Frontal cortex (tissue), 3 donors: ENCODE measurements at regions not wholly inside any gene's neighbourhood (a gene's known extent, or its start where the extent isn't known, plus 50 kb on each side); places are given as distances from the start of the nearest gene placed in this dataset.

ENCODE experiments used
- DNase-seq, 2 donors: peaks; one replicate each; pipeline ENCODE4 v3.0.0; 2012; ENCODE audit warnings: low spot score in 2 of 2
- FAIRE-seq: peaks from 2 replicates; lab custom pipeline; 2012; peaks lifted over from hg19 to GRCh38; lab: Jason Lieb, UNC
- donor health status: control.
- donor health status: control.
- donor health status: control.

GRCh38 chr6:128827675-128828464, 55.1 kb upstream of the LAMA2 start:
- no peak for FAIRE-seq
- DNase-seq = no peak

GRCh38 chr6:128826606-128827005, 56.3 kb upstream of the LAMA2 start:
- FAIRE-seq (no peak), DNase-seq (no peak)

- DNase-seq (no peak), FAIRE-seq (no peak)
Measured at GRCh38 chr6:128822271-128822670, 60.7 kb upstream of the LAMA2 start.

DNA sequence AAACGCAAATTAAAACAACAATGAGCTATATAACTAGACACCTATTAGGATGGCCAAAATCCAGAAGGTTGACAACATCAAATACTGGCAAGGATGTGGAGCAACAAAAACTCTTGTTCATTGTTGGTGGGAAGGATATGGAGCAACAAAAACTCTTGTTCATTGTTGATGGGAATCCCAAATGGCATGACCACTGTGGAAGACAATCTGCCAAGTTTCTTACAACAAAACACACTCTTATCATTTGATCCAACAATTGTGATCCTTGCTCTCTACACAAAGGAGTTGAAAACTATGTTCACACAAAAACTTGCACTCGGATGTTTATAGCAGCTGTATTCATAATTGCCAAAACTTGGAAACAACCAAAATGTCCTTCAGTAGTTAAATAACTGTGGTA, 61.8 kb upstream of the LAMA2 start:
- DNase-seq (no peak), FAIRE-seq (peak; percentile 26)

DNA sequence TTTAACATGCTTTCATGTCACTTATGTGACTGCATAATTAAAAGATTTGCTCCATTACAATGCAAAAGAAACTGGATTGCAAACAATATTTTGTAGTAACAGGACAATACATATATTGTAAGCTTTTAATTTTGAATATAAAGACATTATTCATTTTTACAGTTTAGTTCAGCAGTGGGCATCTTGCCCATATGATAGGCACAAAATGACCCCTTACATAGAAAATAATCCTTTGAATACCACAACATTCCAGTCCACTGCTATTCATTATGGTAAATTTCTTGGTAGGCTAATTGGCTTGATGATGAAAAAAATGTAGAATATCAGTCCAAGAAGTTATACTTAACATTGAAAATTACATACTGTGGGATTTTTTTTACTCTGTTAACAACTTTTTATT, 74.1 kb upstream of the LAMA2 start:
- DNase-seq (no peak), FAIRE-seq (no peak)

DNA sequence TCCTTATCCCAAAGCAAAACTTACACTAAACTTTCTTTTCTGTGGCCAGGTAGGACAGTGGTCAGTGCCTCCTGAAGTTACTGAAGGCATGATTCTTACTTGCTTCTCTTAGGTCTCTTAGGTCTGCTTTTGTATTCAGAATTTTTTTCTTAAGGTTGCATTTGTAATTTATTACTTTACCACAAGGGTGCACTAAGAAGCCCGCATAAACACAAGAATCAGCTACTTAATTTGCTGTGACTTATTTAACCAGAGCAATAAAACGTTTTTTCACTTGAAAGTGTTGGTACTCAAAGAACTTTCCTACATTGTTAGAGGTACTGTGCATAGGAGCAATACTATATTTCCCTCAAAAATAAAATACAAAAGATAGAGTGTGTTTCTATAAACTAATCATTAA, 75.4 kb upstream of the LAMA2 start:
- FAIRE-seq (no peak), DNase-seq (no peak)

- no peak for FAIRE-seq
- no peak for DNase-seq
Measured at GRCh38 chr6:128806261-128806660, 76.7 kb upstream of the LAMA2 start.

DNA sequence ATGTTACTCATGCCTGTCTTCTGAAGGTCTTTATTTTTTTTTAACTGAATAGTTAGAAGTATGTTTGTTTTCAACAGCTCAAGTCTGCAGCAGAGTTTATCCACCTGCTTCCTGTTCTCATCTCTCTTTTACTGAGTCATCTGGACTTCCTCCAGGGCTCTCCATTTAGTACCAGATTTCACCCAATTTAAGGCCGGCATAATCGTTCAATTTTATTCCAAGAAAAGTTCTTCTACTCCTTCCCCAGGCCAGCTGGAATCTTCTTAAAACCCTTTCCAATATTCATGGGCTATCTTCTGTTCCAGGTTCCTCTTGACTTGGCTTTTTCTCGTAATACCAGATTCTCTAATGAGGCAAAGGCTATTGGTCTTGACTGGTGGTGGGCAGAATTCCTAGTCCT, 79.0 kb upstream of the LAMA2 start:
- no peak for FAIRE-seq
- no peak for DNase-seq

DNA sequence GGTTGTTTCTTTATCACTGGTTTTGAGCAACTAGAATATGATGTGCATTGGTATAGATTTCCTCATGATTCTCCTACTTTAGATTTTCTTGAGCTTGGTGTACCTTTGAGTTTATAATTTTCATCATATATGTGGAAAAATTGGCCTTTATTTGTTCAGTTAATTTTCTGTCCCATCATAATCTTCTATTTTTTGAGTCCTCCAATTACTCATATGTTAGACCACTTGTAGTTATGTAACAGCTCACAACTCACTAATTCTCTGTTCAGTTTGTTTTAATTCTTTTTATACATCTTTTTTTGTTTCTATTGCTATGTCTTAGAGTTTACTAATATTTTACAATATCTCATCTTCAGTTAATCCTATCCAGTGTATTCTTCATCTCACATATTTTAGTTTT, 81.3 kb upstream of the LAMA2 start:
- FAIRE-seq (no peak), DNase-seq (no peak)

GRCh38 chr6:128784266-128784665, 98.7 kb upstream of the LAMA2 start:
- DNase-seq = no peak
- FAIRE-seq = no peak

DNA sequence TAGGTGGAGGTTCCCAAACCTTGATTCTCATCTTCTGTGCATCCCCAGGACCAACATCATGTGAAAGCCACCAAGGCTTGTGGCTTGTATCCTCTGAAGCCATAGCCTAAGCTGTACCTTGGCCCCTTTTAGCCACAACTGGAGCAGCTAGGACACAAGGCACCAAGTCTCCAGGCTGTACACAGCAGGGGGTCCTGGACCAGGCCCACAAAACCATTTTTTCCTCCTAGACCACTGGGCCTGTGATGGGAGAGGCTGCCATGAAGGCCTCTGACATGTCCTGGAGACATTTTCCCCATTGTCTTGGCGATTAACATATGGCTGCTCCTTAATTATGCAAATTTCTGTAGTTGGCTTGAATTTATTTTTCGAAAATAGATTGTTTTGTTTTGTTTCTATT, 114.8 kb upstream of the LAMA2 start:
- FAIRE-seq = no peak
- DNase-seq = no peak

DNA sequence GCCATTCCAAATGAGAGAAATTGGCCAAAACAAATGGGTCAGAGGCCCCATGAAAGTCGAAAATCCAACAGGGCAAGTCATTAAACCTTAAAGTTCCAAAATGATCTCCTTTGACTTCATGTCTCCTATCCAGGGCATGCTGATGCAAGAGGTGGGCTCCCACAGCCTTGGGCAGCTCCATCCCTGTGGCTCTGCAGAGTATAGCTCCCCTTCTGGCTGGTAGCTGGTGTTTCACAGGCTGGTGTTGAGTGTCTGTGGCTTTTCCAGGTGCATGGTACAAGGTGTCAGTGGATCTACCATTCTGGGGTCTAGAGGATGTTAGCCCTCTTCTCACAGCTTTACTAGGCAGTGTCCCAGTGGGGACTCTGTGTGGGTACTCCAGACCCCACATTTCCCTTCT, 115.2 kb upstream of the LAMA2 start:
- no peak for DNase-seq
- FAIRE-seq = no peak

- DNase-seq (no peak), FAIRE-seq (no peak)
Measured at GRCh38 chr6:128767150-128767549, 115.8 kb upstream of the LAMA2 start.

DNA sequence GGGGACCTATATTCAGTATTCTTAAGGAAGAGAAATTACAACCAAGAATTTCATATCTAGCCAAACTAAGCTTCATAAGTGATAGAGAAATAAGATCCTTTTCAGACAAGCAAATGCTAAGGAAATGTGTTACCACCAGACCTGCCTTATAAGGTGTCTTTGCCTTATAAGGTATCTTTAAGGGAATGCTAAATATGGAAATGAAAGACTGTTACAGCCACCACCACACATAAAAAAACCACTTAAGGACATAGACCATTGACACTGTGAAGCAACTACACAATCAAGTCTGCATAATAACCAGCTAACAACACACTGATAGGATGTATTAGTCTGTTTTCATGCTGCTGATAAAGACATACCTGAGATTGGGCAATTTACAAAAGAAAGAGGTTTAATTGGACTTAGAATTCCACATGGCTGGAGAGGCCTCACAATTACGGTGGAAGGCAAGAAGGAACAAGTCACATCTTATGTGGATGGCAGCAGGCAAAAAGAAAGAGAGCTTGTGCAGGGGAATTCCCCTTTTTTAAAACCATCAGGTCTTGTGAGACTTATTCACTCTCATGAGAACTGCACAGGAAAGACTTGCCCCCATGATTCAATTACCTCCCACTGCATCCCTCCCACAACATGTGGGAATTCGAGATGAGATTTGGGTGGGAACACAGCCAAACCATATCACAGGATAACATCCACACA, 119.2 kb upstream of the LAMA2 start:
- no peak for FAIRE-seq

DNA sequence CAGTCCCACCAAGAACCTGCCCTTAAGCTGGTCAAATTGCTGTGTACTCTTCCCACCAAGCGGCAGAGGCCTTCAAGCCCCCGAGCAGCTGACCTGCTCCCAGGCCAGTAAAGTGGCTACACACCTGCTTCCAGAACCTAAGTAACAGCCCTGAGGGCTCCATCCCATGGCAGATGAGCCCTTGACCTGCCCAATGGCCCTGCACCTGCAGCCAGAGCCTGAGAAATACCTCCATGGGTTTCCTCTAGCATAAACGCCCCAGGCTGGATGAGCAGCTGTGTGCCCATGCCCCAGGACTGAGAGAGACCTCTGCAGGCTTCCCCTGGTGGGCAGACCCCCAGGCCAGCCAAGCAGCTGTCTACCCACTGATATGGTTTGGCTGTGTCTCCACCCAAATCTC, 123.0 kb upstream of the LAMA2 start:
- DNase-seq = no peak
- no peak for FAIRE-seq

More for the DNA sequence above, 119.2 kb upstream of the LAMA2 start:
- DNase-seq = no peak

- FAIRE-seq (no peak), DNase-seq (no peak)
Measured at GRCh38 chr6:128759447-128759846, 123.5 kb upstream of the LAMA2 start.

GRCh38 chr6:128757961-128758360, 125.0 kb upstream of the LAMA2 start:
- no peak for FAIRE-seq

GRCh38 chr6:128754658-128755256, 128.2 kb upstream of the LAMA2 start:
- FAIRE-seq = no peak
- DNase-seq = no peak

More at GRCh38 chr6:128757961-128758360, 125.0 kb upstream of the LAMA2 start:
- DNase-seq = no peak

DNA sequence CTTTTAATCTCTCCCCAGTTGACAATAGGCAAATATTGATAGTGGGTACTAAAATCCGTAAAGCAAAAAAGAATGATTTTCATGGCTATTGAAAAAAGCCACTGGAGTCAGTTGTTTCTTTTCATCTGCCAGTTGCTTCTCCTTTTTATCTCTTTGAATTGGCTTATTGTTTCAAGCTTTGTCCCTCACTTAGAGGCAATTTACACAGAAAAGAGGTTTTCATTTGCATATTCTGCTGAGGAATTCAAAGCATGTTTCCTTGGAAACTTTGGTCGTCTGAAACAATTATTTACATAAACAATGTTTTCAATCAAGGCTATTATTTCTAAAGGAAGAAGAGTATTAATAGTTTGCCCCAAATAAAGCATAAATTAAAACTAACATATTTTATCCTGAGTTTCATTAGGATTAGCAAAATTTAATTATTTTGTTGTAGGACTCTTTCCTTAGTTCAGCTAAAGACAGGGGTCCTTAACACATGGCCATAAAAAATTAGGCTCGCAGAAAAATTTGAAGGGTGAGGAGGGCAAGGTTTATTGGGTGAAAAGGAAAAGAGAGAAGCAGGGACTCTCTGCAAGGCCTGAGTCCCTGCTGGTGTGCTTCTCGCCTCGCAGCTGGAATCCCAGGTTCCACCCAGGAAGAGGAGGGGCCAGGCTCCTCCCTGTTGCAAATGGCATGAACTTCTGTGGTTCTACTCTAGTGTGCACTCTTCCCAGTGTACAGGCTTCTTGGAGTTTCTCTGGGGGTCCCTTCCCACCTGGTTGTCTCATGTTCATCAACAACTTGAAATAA, 138.8 kb upstream of the LAMA2 start:
- DNase-seq = no peak
- peak; percentile 54 for FAIRE-seq

- no peak for FAIRE-seq
- no peak for DNase-seq
Measured at GRCh38 chr6:128742900-128743299, 140.0 kb upstream of the LAMA2 start.
